ENCODE measurements at regions not wholly inside any gene's neighbourhood (a gene's known extent, or its start where the extent isn't known, plus 50 kb on each side); places are given as distances from the start of the nearest gene placed in this dataset.
A peak's percentile ranks its signal among the peaks of the same experiment; 100 is the strongest.

DNA sequence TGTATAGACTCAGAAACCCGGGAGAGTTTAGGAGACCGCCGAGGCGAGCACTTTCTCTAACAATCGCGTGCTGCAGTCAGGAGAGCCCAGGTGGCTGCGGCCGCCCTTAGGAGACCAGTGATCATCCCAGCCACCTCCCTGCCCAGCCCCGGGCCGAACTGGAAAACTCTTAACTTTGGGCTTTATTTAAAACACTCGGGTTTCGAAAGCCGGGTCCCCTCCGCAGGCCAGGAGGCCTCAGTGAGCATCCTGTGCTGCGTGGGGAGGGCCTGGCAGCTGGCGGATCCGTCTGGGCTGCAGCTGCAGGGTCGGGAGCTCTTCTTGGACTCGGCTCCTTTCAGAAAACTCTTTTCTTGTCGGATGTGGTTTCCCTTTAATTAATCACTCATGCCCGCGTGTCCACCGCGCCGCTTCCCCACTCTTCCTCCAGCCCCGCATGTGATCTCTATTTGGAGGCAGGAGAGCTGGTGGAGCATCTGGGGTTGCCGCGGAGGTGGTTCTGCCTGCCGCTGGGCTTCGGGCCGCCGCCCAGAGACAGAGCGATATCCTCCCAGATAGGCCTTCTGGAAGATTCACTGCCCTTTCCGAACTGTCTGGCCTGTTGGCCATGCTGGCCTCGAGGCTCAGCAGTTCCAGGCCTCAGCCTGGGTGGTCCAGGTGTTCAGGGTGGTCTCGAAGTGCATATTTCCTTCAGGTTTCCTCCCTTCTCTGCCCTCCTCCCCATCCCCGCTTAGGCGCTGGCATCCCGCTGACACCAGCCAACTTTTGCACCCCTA is 59.5 kb downstream of the TMEM174 start:
- Histone ChIP-seq H2AFZ (replicated peaks; ENCODE audit: low read length, poor library complexity) (peak overlapping the region; percentile 74), H3K4me2 (ENCODE audit: low read depth, low read length) (peak overlapping the region; percentile 28; the same call in 1 of the 2 replicates)

More for the DNA sequence above, 59.5 kb downstream of the TMEM174 start:
- H3K4me3 ChIP-seq (ENCODE audit: insufficient read depth, low read depth, low read length) = no peak overlapping the region
- H3K27ac ChIP-seq (ENCODE audit: insufficient read depth, low read length) = no peak overlapping the region
- H3K18ac ChIP-seq (ENCODE audit: low read depth, low read length) = no peak overlapping the region
- H2AK9ac ChIP-seq (replicated peaks; ENCODE audit: low read depth, low read length, poor library complexity) = peak overlapping the region; percentile 47
- H2AK5ac ChIP-seq (ENCODE audit: low read depth, low read length) = peak overlapping the region; percentile 74
- H4K91ac ChIP-seq (ENCODE audit: insufficient read depth, low read depth, low read length) = no peak overlapping the region; the same call in 1 of the 2 replicates
- H3K4ac ChIP-seq (ENCODE audit: low read depth, low read length) = peak overlapping the region; percentile 57; the same call in 1 of the 2 replicates
- H2BK20ac ChIP-seq (ENCODE audit: low read depth, low read length) = peak overlapping the region; percentile 3; the same call in 1 of the 2 replicates
- WGBS, 2 experiments (ENCODE audit: extremely low coverage in 2 of 2, insufficient read length in 1 of 2) = 57% methylated on average over 6 of the region's 39 CpGs; no CpG with 5 or more reads in 1 of the 2 experiments
- peaks cover 13% of the 10 kb centered on the region for H3K4me1 ChIP-seq (ENCODE audit: control insufficient read depth, insufficient read depth, low read length)
- no peaks in the 10 kb centered on the region for H3K36me3 ChIP-seq (ENCODE audit: control insufficient read depth, insufficient read depth, low read length)
- H3K79me1 ChIP-seq (ENCODE audit: low read depth in 1 of 2, low read length in 2 of 2) = no peaks in the 10 kb centered on the region
- no peak overlapping the region for H2BK5ac ChIP-seq (ENCODE audit: low read depth, low read length, poor library complexity, severe bottlenecking)
- DNase-seq (no peak), ATAC-seq (ENCODE audit: low read depth) (no peak)
- intact Hi-C loops (cut with micrococcal nuclease) = no loop called here
- peaks cover 2% of the 10 kb centered on the region; the same call in 1 of the 2 replicates for H3K9me3 ChIP-seq (ENCODE audit: control insufficient read depth, insufficient read depth, low read length)
- H3K56ac ChIP-seq (ENCODE audit: extremely low read depth, insufficient read depth, low read length) = no peak overlapping the region
- no peak overlapping the region for H4K8ac ChIP-seq (ENCODE audit: low read depth in 2 of 2, low read length in 2 of 2)
- 0 out of 2 replicates have a peak overlapping the region, but pooled peaks have one; percentile 10 for H3K14ac ChIP-seq (replicated peaks; ENCODE audit: low read depth, low read length)
- in situ Hi-C loops (cut with MboI; ENCODE audit: low sequenced_read_pairs) = no loop called here
- dilution Hi-C loops (cut with HindIII; ENCODE audit: low sequenced_read_pairs, unreplicated experiment) = no loop called here
- no peaks in the 10 kb centered on the region; the same call in 1 of the 2 replicates for H3K27me3 ChIP-seq (ENCODE audit: control insufficient read depth, insufficient read depth, low read length)
- no peaks in the 10 kb centered on the region for H4K20me1 ChIP-seq (ENCODE audit: insufficient read depth, low read length)
- H4K5ac ChIP-seq (ENCODE audit: low read depth, low read length) = no peak overlapping the region
- 0 out of 2 replicates have a peak, but pooled peaks cover 4% of the 10 kb centered on the region for H3K9me1 ChIP-seq (ENCODE audit: insufficient read depth, low read length)
- H2BK15ac ChIP-seq (ENCODE audit: low read depth, low read length) = no peak overlapping the region; the same call in 2 of the 3 replicates
- peak overlapping the region; percentile 22; the same call in 1 of the 2 replicates for H3K23ac ChIP-seq (ENCODE audit: low read depth, low read length)
- ChIA-PET POLR2A (ENCODE audit: unreplicated experiment) (no interaction called here), CTCF (interaction anchor here (1.3 kb wide), 1 partner anchor 14 kb away, joined by 3 read pairs; no protein-coding TSS in a partner anchor)
- peak overlapping the region; percentile 75; the same call in 1 of the 2 replicates for H2BK120ac ChIP-seq (ENCODE audit: low read depth, low read length)
- no peak overlapping the region for H3K9ac ChIP-seq (ENCODE audit: low read depth, low read length)
- BruUV-seq (replicated peaks) = no TSS peak
- TF ChIP-seq MAFK (IDR thresholded peaks at IDR 0.05; ENCODE audit: low read depth, low read length) (no peak), CEBPB (IDR thresholded peaks at IDR 0.05; ENCODE audit: low read depth, low read length) (no peak)

All from IMR-90 (cell line).